ENCODE measurements at regions not wholly inside any gene's neighbourhood (a gene's known extent, or its start where the extent isn't known, plus 50 kb on each side); places are given as distances from the start of the nearest gene placed in this dataset.
"Not testable (repeated sequence)": the region's sequence is repeated elsewhere in the genome, so short reads cannot be mapped to it uniquely, and the experiment has no call there.

- H3K4me1 ChIP-seq (ENCODE audit: control insufficient read depth in 1 of 2, insufficient read depth in 2 of 2, low read length in 2 of 2); H3K9ac ChIP-seq (ENCODE audit: low read depth in 1 of 2, low read length in 2 of 2); H3K27ac ChIP-seq (ENCODE audit: low read depth, low read length); H3K36me3 ChIP-seq (ENCODE audit: control insufficient read depth in 1 of 2, insufficient read depth in 2 of 2, low read length in 2 of 2); H3K4me3 ChIP-seq (ENCODE audit: low read depth in 1 of 2, low read length in 2 of 2); H3K27me3 ChIP-seq (ENCODE audit: control insufficient read depth in 1 of 2, insufficient read depth in 2 of 2, low read length in 2 of 2); H3K9me3 ChIP-seq (ENCODE audit: control insufficient read depth in 1 of 2, low read length in 2 of 2): not testable (repeated sequence)
Observed at GRCh38 chr5:98393205-98393604, 380.3 kb upstream of the RGMB start.

GRCh38 chr5:98397081-98397480, 376.4 kb upstream of the RGMB start:
- no peak overlapping the region for H3K27ac ChIP-seq (ENCODE audit: low read depth, low read length)
- peaks cover 0 to 3% of the 10 kb centered on the region in 2 donors for H3K4me1 ChIP-seq (ENCODE audit: control insufficient read depth in 1 of 2, insufficient read depth in 2 of 2, low read length in 2 of 2)
- no peaks in the 10 kb centered on the region for H3K9me3 ChIP-seq (ENCODE audit: control insufficient read depth in 1 of 2, low read length in 2 of 2)
- H3K36me3 ChIP-seq (ENCODE audit: control insufficient read depth in 1 of 2, insufficient read depth in 2 of 2, low read length in 2 of 2), result no peaks in the 10 kb centered on the region
- no peaks in the 10 kb centered on the region for H3K27me3 ChIP-seq (ENCODE audit: control insufficient read depth in 1 of 2, insufficient read depth in 2 of 2, low read length in 2 of 2)
- no peak overlapping the region for H3K4me3 ChIP-seq (ENCODE audit: low read depth in 1 of 2, low read length in 2 of 2)
- H3K9ac ChIP-seq (ENCODE audit: low read depth in 1 of 2, low read length in 2 of 2), result no peak overlapping the region

- Histone ChIP-seq H3K9ac (ENCODE audit: low read depth in 1 of 2, low read length in 2 of 2) (no peak overlapping the region), H3K9me3 (ENCODE audit: control insufficient read depth in 1 of 2, low read length in 2 of 2) (no peaks in the 10 kb centered on the region), H3K36me3 (ENCODE audit: control insufficient read depth in 1 of 2, insufficient read depth in 2 of 2, low read length in 2 of 2) (no peaks in the 10 kb centered on the region), H3K27ac (ENCODE audit: low read depth, low read length) (no peak overlapping the region), H3K4me3 (ENCODE audit: low read depth in 1 of 2, low read length in 2 of 2) (no peak overlapping the region), H3K27me3 (ENCODE audit: control insufficient read depth in 1 of 2, insufficient read depth in 2 of 2, low read length in 2 of 2) (no peaks in the 10 kb centered on the region), H3K4me1 (ENCODE audit: control insufficient read depth in 1 of 2, insufficient read depth in 2 of 2, low read length in 2 of 2) (peaks cover 0 to 3% of the 10 kb centered on the region in 2 donors)
Observed at GRCh38 chr5:98398465-98398864, 375.0 kb upstream of the RGMB start.

- H3K4me3 ChIP-seq (ENCODE audit: low read depth in 1 of 2, low read length in 2 of 2), result no peak overlapping the region
- peaks cover 0 to 3% of the 10 kb centered on the region in 2 donors for H3K4me1 ChIP-seq (ENCODE audit: control insufficient read depth in 1 of 2, insufficient read depth in 2 of 2, low read length in 2 of 2)
- no peaks in the 10 kb centered on the region for H3K9me3 ChIP-seq (ENCODE audit: control insufficient read depth in 1 of 2, low read length in 2 of 2)
- H3K27ac ChIP-seq (ENCODE audit: low read depth, low read length), result no peak overlapping the region
- no peaks in the 10 kb centered on the region for H3K36me3 ChIP-seq (ENCODE audit: control insufficient read depth in 1 of 2, insufficient read depth in 2 of 2, low read length in 2 of 2)
- no peak overlapping the region for H3K9ac ChIP-seq (ENCODE audit: low read depth in 1 of 2, low read length in 2 of 2)
- no peaks in the 10 kb centered on the region for H3K27me3 ChIP-seq (ENCODE audit: control insufficient read depth in 1 of 2, insufficient read depth in 2 of 2, low read length in 2 of 2)
Observed at GRCh38 chr5:98401656-98402055, 371.8 kb upstream of the RGMB start.

- H3K4me1 ChIP-seq (ENCODE audit: control insufficient read depth in 1 of 2, insufficient read depth in 2 of 2, low read length in 2 of 2), result peaks cover 0 to 3% of the 10 kb centered on the region in 2 donors
- no peak overlapping the region for H3K4me3 ChIP-seq (ENCODE audit: low read depth in 1 of 2, low read length in 2 of 2)
- H3K27me3 ChIP-seq (ENCODE audit: control insufficient read depth in 1 of 2, insufficient read depth in 2 of 2, low read length in 2 of 2), result no peaks in the 10 kb centered on the region
- no peaks in the 10 kb centered on the region for H3K9me3 ChIP-seq (ENCODE audit: control insufficient read depth in 1 of 2, low read length in 2 of 2)
- no peak overlapping the region for H3K9ac ChIP-seq (ENCODE audit: low read depth in 1 of 2, low read length in 2 of 2)
- no peak overlapping the region for H3K27ac ChIP-seq (ENCODE audit: low read depth, low read length)
- H3K36me3 ChIP-seq (ENCODE audit: control insufficient read depth in 1 of 2, insufficient read depth in 2 of 2, low read length in 2 of 2), result no peaks in the 10 kb centered on the region
Observed at GRCh38 chr5:98402130-98402529, 371.3 kb upstream of the RGMB start.

- Histone ChIP-seq H3K4me3 (ENCODE audit: low read depth in 1 of 2, low read length in 2 of 2) (no peak overlapping the region), H3K27me3 (ENCODE audit: control insufficient read depth in 1 of 2, insufficient read depth in 2 of 2, low read length in 2 of 2) (no peaks in the 10 kb centered on the region), H3K36me3 (ENCODE audit: control insufficient read depth in 1 of 2, insufficient read depth in 2 of 2, low read length in 2 of 2) (no peaks in the 10 kb centered on the region), H3K9ac (ENCODE audit: low read depth in 1 of 2, low read length in 2 of 2) (no peak overlapping the region), H3K27ac (ENCODE audit: low read depth, low read length) (no peak overlapping the region), H3K9me3 (ENCODE audit: control insufficient read depth in 1 of 2, low read length in 2 of 2) (no peaks in the 10 kb centered on the region), H3K4me1 (ENCODE audit: control insufficient read depth in 1 of 2, insufficient read depth in 2 of 2, low read length in 2 of 2) (peaks cover 0 to 3% of the 10 kb centered on the region in 2 donors)
Observed at GRCh38 chr5:98403131-98403530, 370.3 kb upstream of the RGMB start.

- H3K27ac ChIP-seq (ENCODE audit: low read depth, low read length), result no peak overlapping the region
- H3K4me1 ChIP-seq (ENCODE audit: control insufficient read depth in 1 of 2, insufficient read depth in 2 of 2, low read length in 2 of 2), result peaks cover 0 to 3% of the 10 kb centered on the region in 2 donors
- H3K9me3 ChIP-seq (ENCODE audit: control insufficient read depth in 1 of 2, low read length in 2 of 2), result no peaks in the 10 kb centered on the region
- H3K9ac ChIP-seq (ENCODE audit: low read depth in 1 of 2, low read length in 2 of 2), result no peak overlapping the region
- no peaks in the 10 kb centered on the region for H3K27me3 ChIP-seq (ENCODE audit: control insufficient read depth in 1 of 2, insufficient read depth in 2 of 2, low read length in 2 of 2)
- no peaks in the 10 kb centered on the region for H3K36me3 ChIP-seq (ENCODE audit: control insufficient read depth in 1 of 2, insufficient read depth in 2 of 2, low read length in 2 of 2)
- no peak overlapping the region for H3K4me3 ChIP-seq (ENCODE audit: low read depth in 1 of 2, low read length in 2 of 2)
Observed at GRCh38 chr5:98414938-98415337, 358.5 kb upstream of the RGMB start.

- Histone ChIP-seq H3K4me1 (ENCODE audit: control insufficient read depth in 1 of 2, insufficient read depth in 2 of 2, low read length in 2 of 2) (peaks cover 0 to 5% of the 10 kb centered on the region in 2 donors), H3K27ac (ENCODE audit: low read depth, low read length) (no peak overlapping the region), H3K9me3 (ENCODE audit: control insufficient read depth in 1 of 2, low read length in 2 of 2) (no peaks in the 10 kb centered on the region), H3K9ac (ENCODE audit: low read depth in 1 of 2, low read length in 2 of 2) (no peak overlapping the region), H3K27me3 (ENCODE audit: control insufficient read depth in 1 of 2, insufficient read depth in 2 of 2, low read length in 2 of 2) (no peaks in the 10 kb centered on the region), H3K36me3 (ENCODE audit: control insufficient read depth in 1 of 2, insufficient read depth in 2 of 2, low read length in 2 of 2) (no peaks in the 10 kb centered on the region), H3K4me3 (ENCODE audit: low read depth in 1 of 2, low read length in 2 of 2) (no peak overlapping the region)
Observed at GRCh38 chr5:98415663-98416062, 357.8 kb upstream of the RGMB start.

- Histone ChIP-seq H3K9ac (ENCODE audit: low read depth in 1 of 2, low read length in 2 of 2) (no peak overlapping the region), H3K9me3 (ENCODE audit: control insufficient read depth in 1 of 2, low read length in 2 of 2) (no peaks in the 10 kb centered on the region), H3K4me3 (ENCODE audit: low read depth in 1 of 2, low read length in 2 of 2) (no peak overlapping the region), H3K4me1 (ENCODE audit: control insufficient read depth in 1 of 2, insufficient read depth in 2 of 2, low read length in 2 of 2) (peaks cover 0 to 5% of the 10 kb centered on the region in 2 donors), H3K27me3 (ENCODE audit: control insufficient read depth in 1 of 2, insufficient read depth in 2 of 2, low read length in 2 of 2) (no peaks in the 10 kb centered on the region), H3K27ac (ENCODE audit: low read depth, low read length) (no peak overlapping the region), H3K36me3 (ENCODE audit: control insufficient read depth in 1 of 2, insufficient read depth in 2 of 2, low read length in 2 of 2) (no peaks in the 10 kb centered on the region)
Observed at GRCh38 chr5:98416541-98416940, 356.9 kb upstream of the RGMB start.

GRCh38 chr5:98419825-98420224, 353.6 kb upstream of the RGMB start:
- no peaks in the 10 kb centered on the region for H3K9me3 ChIP-seq (ENCODE audit: control insufficient read depth in 1 of 2, low read length in 2 of 2)
- no peaks in the 10 kb centered on the region for H3K36me3 ChIP-seq (ENCODE audit: control insufficient read depth in 1 of 2, insufficient read depth in 2 of 2, low read length in 2 of 2)
- peaks cover 0 to 5% of the 10 kb centered on the region in 2 donors for H3K4me1 ChIP-seq (ENCODE audit: control insufficient read depth in 1 of 2, insufficient read depth in 2 of 2, low read length in 2 of 2)
- H3K9ac ChIP-seq (ENCODE audit: low read depth in 1 of 2, low read length in 2 of 2), result no peak overlapping the region
- no peak overlapping the region for H3K27ac ChIP-seq (ENCODE audit: low read depth, low read length)
- no peaks in the 10 kb centered on the region for H3K27me3 ChIP-seq (ENCODE audit: control insufficient read depth in 1 of 2, insufficient read depth in 2 of 2, low read length in 2 of 2)
- no peak overlapping the region for H3K4me3 ChIP-seq (ENCODE audit: low read depth in 1 of 2, low read length in 2 of 2)

All from duodenal mucosa (tissue), 2 donors.